Upper lobe of right lung (tissue), 1 donor: ENCODE measurements at regions not wholly inside any gene's neighbourhood (a gene's known extent, or its start where the extent isn't known, plus 50 kb on each side); places are given as distances from the start of the nearest gene placed in this dataset.
A peak's percentile ranks its signal among the peaks of the same experiment; 100 is the strongest.

Experiments used
- ATAC-seq: fragments of 200-7000 bp; cut with Tn5 transposase; one replicate; pipeline ENCODE4 v1.9.1; 2020; ENCODE audit warnings: mild to moderate bottlenecking, moderate library complexity
- DNase-seq: peaks from one replicate; pipeline ENCODE4 v3.0.0-alpha.2; 2020
- H3K27ac ChIP-seq: fragments of 200-600 bp; one replicate; pipeline ENCODE4 v1.8.0; 2022
- H3K27me3 ChIP-seq: fragments of 200-600 bp; one replicate; pipeline ENCODE4 v1.8.0; 2022; ENCODE audit warnings: mild to moderate bottlenecking
- H3K36me3 ChIP-seq: fragments of 200-600 bp; one replicate; pipeline ENCODE4 v1.8.0; 2022
- H3K4me1 ChIP-seq: fragments of 200-600 bp; one replicate; pipeline ENCODE4 v1.8.0; 2022
- H3K4me3 ChIP-seq: fragments of 200-600 bp; one replicate; pipeline ENCODE4 v1.8.0; 2022; ENCODE audit warnings: mild to moderate bottlenecking
- H3K9me3 ChIP-seq: fragments of 200-600 bp; one replicate; pipeline ENCODE4 v1.8.0; 2022
- CTCF ChIP-seq: fragments of 200-600 bp; IDR thresholded peaks from one replicate; pipeline ENCODE4 v1.8.0; 2022; ENCODE audit warnings: antibody characterized with exemption
- intact Hi-C: fragments of 100-400 bp; cut with DNase I; formaldehyde crosslinking; loops from one replicate; pipeline ENCODE4 v1.11.0; 2022
- donor health status: DM: no; HTN: yes; CAD: no; lungs with severe emphysema.

- Histone ChIP-seq H3K36me3 (no peaks in the 10 kb centered on the region), H3K4me1 (peaks cover 3% of the 10 kb centered on the region), H3K4me3 (no peak overlapping the region), H3K9me3 (no peaks in the 10 kb centered on the region), H3K27me3 (no peaks in the 10 kb centered on the region), H3K27ac (no peak overlapping the region)
- ATAC-seq = peak; percentile 27
- peak; percentile 48 for DNase-seq
- intact Hi-C loops = no loop called here
- TF ChIP-seq CTCF = no peak
Measured at GRCh38 chr15:37581866-37582532, 352.4 kb upstream of the TMCO5A start.

GRCh38 chr15:37582852-37583251 is 351.6 kb upstream of the TMCO5A start:
- Histone ChIP-seq H3K9me3 (no peaks in the 10 kb centered on the region), H3K27me3 (no peaks in the 10 kb centered on the region), H3K36me3 (no peaks in the 10 kb centered on the region), H3K4me1 (peaks cover 3% of the 10 kb centered on the region), H3K27ac (no peak overlapping the region), H3K4me3 (no peak overlapping the region)
- ATAC-seq (no peak), DNase-seq (peak; percentile 41)
- TF ChIP-seq CTCF = no peak
- intact Hi-C loops = no loop called here

GRCh38 chr15:37586011-37586583 is 348.3 kb upstream of the TMCO5A start:
- no peak for DNase-seq
- intact Hi-C loops = no loop called here
- no peaks in the 10 kb centered on the region for H3K27me3 ChIP-seq
- no peak for ATAC-seq
- H3K36me3 ChIP-seq = no peaks in the 10 kb centered on the region
- H3K4me3 ChIP-seq = no peak overlapping the region
- no peak overlapping the region for H3K27ac ChIP-seq
- no peak for TF ChIP-seq CTCF
- no peaks in the 10 kb centered on the region for H3K9me3 ChIP-seq
- H3K4me1 ChIP-seq = peaks cover 3% of the 10 kb centered on the region

GRCh38 chr15:37586976-37587375 is 347.5 kb upstream of the TMCO5A start:
- intact Hi-C loops = no loop called here
- Histone ChIP-seq H3K27ac (no peak overlapping the region), H3K4me1 (peaks cover 3% of the 10 kb centered on the region), H3K9me3 (no peaks in the 10 kb centered on the region), H3K27me3 (no peaks in the 10 kb centered on the region), H3K4me3 (no peak overlapping the region), H3K36me3 (no peaks in the 10 kb centered on the region)
- TF ChIP-seq CTCF = no peak
- DNase-seq (no peak), ATAC-seq (peak; percentile 42)

- Histone ChIP-seq H3K27ac (no peak overlapping the region), H3K9me3 (no peaks in the 10 kb centered on the region), H3K4me1 (no peaks in the 10 kb centered on the region), H3K36me3 (no peaks in the 10 kb centered on the region), H3K27me3 (no peaks in the 10 kb centered on the region), H3K4me3 (no peak overlapping the region)
- ATAC-seq (no peak), DNase-seq (no peak)
- no peak for TF ChIP-seq CTCF
- intact Hi-C loops = loop anchor here (10.0 kb wide), 1 partner anchor 60 kb away; no protein-coding TSS in a partner anchor
Measured at GRCh38 chr15:37594417-37594816, 340.0 kb upstream of the TMCO5A start.
